ENCODE measurements at regions not wholly inside any gene's neighbourhood (a gene's known extent, or its start where the extent isn't known, plus 50 kb on each side); places are given as distances from the start of the nearest gene placed in this dataset.

- no peak for ATAC-seq
- TF ChIP-seq BACH2 (CRISPR knock-in tag; IDR thresholded peaks at IDR 0.05; ENCODE audit: borderline replicate concordance) (no peak), CSRNP3 (CRISPR knock-in tag; IDR thresholded peaks at IDR 0.05) (no peak), PPARA (CRISPR knock-in tag; IDR thresholded peaks at IDR 0.05; ENCODE audit: borderline replicate concordance) (no peak), CREB5 (CRISPR knock-in tag; IDR thresholded peaks at IDR 0.05; ENCODE audit: low read depth) (no peak), GLIS3 (CRISPR knock-in tag; IDR thresholded peaks at IDR 0.05) (no peak), ZFP3 (CRISPR knock-in tag; IDR thresholded peaks at IDR 0.05) (no peak), ARNTL (CRISPR knock-in tag; IDR thresholded peaks at IDR 0.05; ENCODE audit: borderline replicate concordance, low read depth) (no peak), ZNF70 (CRISPR knock-in tag; IDR thresholded peaks at IDR 0.05) (no peak), ZNF565 (CRISPR knock-in tag; conservative IDR thresholded peaks at IDR 0.05; ENCODE audit: low read depth) (no peak), SNAI2 (CRISPR knock-in tag; IDR thresholded peaks at IDR 0.05) (no peak), ZC3H10 (CRISPR knock-in tag; IDR thresholded peaks at IDR 0.05) (no peak), ZNF8 (CRISPR knock-in tag; IDR thresholded peaks at IDR 0.05) (no peak), TSHZ2 (CRISPR knock-in tag; IDR thresholded peaks at IDR 0.05) (no peak), RARB (CRISPR knock-in tag; IDR thresholded peaks at IDR 0.05) (no peak), OSR1 (CRISPR knock-in tag; IDR thresholded peaks at IDR 0.05) (no peak), ISL1 (CRISPR knock-in tag; IDR thresholded peaks at IDR 0.05) (no peak), POU6F1 (CRISPR knock-in tag; IDR thresholded peaks at IDR 0.05; ENCODE audit: borderline replicate concordance, low read depth) (no peak)
Measured at GRCh38 chr4:126404549-126404948, 1089.8 kb downstream of the FAT4 start.

- no peak for TF ChIP-seq CSDC2 (CRISPR knock-in tag; IDR thresholded peaks at IDR 0.05)
- TF ChIP-seq RARB (CRISPR knock-in tag; IDR thresholded peaks at IDR 0.05), result no peak
- TF ChIP-seq GLIS3 (CRISPR knock-in tag; IDR thresholded peaks at IDR 0.05), result no peak
- no peak for TF ChIP-seq OSR1 (CRISPR knock-in tag; IDR thresholded peaks at IDR 0.05)
- TF ChIP-seq ESRRG (CRISPR knock-in tag; IDR thresholded peaks at IDR 0.05), result no peak
- no peak for TF ChIP-seq ZFP30 (CRISPR knock-in tag; IDR thresholded peaks at IDR 0.05)
- no peak for TF ChIP-seq CREB5 (CRISPR knock-in tag; IDR thresholded peaks at IDR 0.05; ENCODE audit: low read depth)
- no peak for TF ChIP-seq BACH2 (CRISPR knock-in tag; IDR thresholded peaks at IDR 0.05; ENCODE audit: borderline replicate concordance)
- TF ChIP-seq ZNF565 (CRISPR knock-in tag; conservative IDR thresholded peaks at IDR 0.05; ENCODE audit: low read depth), result no peak
- no peak for TF ChIP-seq ZC3H10 (CRISPR knock-in tag; IDR thresholded peaks at IDR 0.05)
- no peak for TF ChIP-seq TSHZ2 (CRISPR knock-in tag; IDR thresholded peaks at IDR 0.05)
- ATAC-seq, result no peak
Measured at GRCh38 chr4:126405369-126405982, 1090.7 kb downstream of the FAT4 start.
